Stromal cell of bone marrow (primary cell): ENCODE measurements at regions not wholly inside any gene's neighbourhood (a gene's known extent, or its start where the extent isn't known, plus 50 kb on each side); places are given as distances from the start of the nearest gene placed in this dataset.

Experiments
- DNase-seq: peaks from one replicate; pipeline ENCODE4 v3.0.0-alpha.2; 2012; ENCODE audit warnings: low read depth

DNA sequence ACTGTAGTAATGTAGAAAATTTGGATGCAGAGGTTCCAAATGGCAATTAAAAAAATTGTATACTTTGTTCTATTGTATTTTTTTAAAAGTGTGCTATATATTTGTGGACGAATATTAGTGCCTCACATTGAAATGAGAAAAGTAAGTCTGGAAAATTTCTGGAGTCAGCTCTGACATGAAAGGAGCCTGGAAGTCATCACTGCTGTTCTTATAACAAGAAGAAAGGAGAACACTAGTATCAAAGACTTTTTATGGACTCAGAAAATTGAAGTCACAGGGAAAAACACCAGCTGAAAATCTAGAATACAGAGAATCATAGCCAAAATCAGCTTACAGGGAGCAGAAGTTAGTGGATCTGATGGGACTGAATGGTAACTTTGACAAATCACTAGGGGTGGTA lies 1450.7 kb upstream of the SPRY2 start:
- no peak for DNase-seq

DNA sequence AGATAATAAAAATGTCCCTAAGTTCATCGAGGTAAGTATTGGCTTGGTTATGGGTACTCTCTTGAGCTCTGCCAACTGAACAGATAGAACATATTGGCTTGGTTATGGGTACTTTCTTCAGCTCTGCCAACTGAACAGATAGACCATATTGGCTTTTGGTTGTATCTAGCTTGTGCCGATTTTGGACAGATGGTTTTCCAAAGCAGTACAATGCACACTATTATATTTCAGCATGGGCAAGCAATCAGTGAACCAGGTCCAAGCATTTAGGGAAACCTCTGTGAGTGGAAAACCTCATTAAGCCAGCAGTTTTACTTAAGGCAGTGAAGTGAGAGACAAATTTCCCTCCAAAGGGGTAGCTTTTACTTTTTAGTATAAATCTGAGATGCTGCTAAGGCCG lies 1440.5 kb upstream of the SPRY2 start:
- DNase-seq = no peak

DNA sequence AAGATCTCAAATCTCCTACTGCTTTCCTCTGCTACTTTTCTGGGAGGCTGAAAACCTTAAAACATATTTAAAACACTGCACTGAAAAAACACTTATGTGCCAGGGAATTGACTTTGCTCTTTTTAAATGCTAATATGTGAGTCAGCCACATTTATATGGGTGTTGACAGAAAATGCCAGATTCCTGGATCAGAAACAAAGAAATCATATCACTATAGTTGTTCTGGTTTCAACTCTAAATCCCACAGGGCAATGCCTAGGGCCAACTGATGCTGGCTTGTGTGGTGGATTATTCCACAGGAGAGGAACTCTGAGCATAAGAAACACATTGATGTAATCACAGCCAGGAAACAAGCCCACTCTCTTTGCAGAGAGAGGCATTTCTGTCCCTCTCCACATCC lies 1439.0 kb upstream of the SPRY2 start:
- DNase-seq = no peak

DNA sequence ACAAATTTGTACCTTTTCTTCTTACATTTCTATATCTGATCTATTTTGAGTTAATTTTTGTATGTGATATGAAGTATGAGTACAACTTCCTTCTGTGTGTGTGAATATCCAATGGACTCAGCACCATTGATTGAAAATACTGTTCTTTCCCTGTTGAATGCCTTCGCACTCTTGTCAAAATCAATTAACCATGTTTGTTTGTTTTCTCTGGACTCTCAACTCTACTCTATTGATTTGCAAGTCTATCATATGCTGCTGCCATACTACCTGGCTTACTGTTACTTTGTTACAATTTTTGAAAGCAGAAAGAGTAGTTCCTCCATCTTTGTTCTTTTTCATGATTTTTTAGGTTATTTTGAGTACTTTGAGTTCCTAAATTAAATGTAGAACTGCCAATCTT lies 1437.4 kb upstream of the SPRY2 start:
- DNase-seq = no peak

DNA sequence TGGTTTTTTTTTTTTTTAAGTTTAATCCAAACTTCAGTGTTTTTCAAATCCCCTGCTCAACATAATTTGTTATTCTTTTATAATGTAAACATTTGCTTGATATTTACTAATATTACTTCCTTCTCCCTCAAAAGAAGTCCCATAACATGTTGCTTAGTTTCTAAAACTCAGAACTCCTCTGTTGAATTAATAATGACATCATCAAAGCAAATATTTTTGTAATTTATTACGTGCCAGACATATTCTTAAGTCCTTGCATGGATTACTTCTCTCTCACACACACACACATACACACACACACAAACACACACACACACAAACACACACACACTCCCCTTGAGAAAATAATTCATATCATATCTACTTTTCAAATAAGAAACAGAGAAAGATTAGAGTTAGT lies 1432.3 kb upstream of the SPRY2 start:
- no peak for DNase-seq

DNA sequence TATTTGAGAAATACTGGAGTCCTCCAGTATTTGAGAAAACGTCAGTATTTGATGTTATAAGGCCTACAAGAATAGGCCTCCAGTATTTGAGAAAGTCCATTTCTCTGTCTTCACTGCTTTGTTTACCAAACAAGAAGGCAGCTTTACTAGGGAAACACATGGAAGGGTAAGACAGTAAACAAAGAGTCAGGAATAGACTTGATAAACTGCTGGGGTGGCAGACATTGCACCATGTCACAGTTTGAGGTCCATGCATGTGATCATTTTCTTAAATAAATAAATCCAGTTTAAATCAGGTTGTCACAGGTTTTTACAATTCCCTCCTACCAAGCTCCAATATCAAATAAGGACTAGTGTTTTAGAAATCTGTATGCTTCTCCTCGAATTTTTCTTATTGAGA lies 1431.0 kb upstream of the SPRY2 start:
- DNase-seq = no peak

DNA sequence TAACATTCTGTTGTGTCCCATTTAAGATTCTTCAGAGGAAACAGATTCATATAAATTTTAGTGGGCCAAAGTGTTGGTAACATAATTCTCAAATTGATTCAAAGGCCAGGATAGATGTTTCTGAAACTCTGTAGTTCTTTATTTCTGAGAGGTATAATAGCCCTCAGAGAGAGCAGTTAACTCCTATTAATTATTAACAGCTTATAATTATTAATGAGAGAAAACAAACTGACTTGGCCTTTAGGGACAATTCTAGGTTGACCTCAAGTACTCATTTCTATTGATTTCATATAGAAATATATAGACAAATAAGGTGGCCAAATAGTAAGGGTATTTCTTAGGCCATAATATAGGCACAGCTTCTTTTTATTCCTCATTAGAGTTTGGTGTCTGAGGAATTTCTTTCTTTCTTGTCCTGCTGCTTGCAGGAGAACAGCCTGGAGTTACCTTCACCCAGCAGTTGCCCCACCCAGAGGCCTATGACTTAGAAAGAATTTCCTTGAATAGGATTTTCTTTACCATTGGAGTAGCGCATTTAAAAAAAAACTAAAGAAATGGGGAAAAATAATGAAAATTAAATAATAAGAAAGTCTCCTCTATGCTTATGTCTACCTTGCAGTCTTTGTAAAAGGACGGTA lies 1430.1 kb upstream of the SPRY2 start:
- no peak for DNase-seq

DNA sequence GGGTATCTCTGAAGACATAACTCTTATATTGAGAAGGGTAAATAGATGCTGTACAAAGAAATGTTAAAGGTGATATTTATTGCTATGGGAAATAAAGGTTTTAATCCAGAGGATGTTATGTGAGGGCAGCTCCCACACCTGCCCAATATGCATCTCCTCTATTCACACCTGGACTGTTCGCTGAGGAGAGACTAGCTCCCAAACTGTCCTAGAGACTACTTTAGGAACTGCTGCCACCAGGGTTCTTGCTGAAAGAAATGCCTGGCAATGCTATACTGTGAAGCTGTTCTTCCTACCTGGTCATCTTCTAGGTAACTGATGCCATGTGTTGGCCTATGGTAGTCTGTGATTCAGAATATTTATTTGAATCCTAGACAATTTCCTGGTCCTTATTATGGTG lies 1421.5 kb upstream of the SPRY2 start:
- no peak for DNase-seq

DNA sequence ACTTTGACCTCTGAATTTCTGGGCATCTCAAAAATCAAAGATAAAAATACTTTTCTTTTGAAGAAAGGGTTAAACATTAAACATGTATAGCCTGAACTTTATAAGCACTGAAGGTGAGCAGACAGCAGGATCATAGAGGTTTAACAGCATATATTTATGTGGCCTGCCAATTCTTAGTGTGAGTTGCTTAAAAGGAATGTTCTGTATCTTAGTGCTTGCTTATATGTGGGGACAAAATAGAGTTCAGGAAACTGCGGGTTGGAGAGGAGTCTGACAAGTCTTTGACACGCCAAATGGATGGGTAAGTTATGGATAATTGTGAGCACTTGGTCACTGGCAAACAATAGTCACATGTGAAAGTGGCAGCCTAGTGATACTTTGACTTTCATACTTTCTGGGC lies 1419.4 kb upstream of the SPRY2 start:
- no peak for DNase-seq

DNA sequence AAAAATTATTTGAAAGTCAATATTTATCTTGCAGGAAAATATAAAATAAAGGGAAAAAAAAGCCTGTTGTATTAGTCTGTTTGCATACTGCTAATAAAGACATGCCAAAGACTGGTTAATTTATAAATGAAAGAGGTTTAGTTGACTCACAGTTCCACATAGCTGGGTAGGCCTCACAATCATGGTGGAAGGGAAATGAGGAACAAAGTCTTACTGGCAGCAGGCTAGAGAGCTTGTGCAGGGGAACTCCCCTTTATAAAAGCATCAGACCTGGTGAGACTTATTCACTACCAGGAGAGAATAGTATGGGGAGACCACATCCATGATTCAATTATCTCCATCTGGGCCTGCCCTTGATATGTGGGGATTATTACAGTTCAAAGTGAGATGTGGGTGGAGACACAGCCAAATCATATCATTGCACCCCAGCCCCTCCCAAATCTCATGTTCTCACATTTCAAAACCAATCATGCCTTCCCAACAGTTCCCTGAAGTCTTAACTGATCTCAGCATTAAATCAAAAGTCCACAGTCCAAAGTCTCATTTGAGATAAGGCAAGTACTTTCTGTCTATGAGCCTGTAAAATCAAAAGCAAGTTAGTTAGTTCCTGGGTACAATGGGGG lies 1416.5 kb upstream of the SPRY2 start:
- no peak for DNase-seq

DNA sequence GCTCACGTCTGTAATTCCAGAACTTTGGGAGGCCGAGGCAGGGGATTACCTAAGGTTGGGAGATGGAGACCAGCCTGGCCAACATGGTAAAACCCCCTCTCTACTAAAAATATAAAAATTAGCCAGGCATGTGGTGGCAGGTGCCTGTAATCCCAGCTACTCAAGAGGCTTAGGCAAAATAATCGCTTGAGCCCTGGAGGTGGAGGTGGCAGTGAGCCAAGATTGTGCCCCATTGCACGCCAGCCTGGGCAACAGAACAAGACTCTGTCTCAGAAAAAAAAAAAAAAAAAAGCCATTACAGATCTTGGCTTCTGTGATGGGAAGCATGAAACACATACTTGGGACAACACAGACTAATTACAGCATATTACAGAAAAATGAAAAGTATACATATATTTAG lies 1404.5 kb upstream of the SPRY2 start:
- DNase-seq = no peak

DNA sequence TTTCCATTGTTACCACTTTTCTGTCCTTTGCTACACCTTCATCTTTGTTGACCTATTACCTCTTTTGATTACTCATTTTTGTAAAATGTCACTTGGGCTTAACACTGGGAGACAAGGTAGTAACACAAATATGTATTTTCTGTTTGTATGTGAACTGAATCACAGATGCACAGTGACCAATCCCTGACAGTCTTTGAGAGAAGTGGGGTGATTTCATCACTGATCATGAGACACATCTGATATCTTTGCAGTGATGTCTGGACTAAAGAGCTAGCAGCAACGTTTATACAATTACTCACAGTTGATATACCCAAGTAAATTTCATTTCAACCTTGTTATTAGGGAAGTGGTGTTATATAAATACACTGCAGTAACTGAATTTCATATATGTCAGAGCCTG lies 1397.4 kb upstream of the SPRY2 start:
- no peak for DNase-seq

DNA sequence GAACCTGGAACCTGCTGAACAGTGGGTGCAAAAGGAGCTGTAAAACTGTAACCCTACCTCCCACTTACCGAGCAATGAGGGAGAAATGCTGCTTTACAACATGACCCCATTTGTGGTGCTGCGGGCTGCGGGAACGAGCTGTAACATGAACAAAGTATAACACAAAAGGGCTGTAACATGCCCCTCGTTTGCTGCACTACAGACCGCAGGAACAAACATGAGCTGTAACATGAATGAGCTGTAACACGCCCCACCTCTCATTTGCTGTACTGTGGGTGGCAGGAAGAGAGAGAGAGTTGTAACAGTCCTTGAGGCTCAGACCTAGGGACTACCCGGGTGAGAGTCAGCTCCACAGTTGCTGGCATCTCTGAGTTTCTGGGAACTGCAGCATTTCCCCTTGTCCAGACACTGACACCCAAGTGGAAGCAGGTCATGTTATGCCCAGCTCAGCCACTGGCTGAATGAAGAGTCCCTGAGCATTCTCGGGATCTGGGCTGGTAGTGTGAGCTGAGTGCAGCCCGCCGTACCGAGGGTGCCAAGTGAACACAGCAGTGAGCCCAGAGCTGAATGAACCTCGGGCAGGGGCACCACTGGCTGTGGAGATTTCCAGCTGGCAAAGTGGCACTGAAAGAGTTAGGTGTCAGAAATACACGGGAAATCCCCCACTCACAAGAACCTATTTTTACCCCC lies 1385.3 kb upstream of the SPRY2 start:
- DNase-seq = no peak

DNA sequence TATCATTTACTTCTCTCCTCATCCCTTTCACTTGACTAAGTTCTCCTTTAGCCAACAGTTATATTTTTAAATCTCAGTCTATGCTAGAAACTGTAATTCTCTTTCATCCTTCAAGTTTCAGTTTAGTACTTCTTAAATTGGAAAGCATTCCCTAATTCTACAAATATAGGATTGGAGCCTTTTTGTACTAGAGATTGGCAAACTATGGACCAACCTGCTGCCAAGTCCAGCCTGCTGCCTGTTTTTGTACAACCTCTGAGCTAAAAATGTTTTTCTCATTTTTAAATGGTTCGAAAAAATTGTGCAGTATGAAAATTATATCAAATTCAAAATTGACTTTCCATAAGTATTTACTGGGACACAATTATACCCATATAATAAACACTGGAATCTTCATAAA lies 1381.5 kb upstream of the SPRY2 start:
- DNase-seq = no peak

DNA sequence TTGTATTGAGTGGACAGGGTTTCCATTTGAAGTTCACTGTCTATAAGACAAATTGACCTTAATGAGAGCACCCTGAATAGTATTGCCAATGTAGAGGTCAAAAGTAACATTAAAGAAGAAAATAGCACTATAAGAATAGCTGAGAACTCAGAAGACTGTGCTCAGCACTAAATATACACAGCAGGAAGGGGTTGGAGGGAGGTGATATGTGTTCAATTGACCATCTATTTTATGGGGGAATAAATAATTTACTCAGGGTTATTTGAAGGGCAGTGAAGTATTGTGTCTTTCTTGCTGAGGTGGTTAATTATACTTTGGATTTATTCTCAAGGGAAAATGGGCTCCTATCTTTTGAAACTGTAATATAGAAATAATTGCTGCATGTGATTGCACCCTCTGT lies 1380.5 kb upstream of the SPRY2 start:
- no peak for DNase-seq

DNA sequence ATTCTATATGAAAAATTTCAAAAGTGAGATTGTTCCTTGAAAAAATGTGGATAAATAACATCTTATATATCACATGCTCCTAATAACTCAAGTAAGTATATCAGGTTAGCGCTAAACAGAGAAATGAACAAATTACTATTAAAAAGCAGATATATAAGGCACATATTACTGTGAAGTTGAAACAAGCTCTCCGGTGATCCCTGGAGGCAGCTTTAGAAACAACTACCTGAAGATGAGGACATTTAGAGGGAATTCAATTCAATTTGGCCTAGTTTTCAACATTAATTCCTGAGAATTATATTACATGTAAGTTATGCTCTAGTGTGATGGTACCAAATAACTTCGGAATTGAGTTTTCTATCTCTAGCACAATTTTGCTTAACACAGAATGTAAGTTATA lies 1373.6 kb upstream of the SPRY2 start:
- no peak for DNase-seq

DNA sequence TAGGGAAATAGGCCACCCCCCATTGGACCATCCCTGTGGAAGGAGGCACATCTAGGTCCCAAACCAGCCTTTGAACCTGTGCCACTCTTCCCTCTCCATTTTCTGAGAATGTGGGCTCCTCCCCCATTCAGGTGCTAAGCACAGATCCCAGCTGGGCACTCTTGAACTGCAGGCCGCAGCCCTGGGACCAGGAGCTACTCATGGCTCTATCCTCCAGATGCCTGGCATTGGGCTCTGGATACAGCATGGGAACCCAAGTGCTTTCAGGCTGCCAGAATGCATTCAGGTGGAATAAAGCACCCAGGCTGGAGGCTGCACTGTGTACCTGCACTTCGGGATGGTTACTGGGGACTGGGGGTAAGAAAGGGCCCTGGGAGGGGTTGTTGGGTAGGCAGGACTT lies 1372.3 kb upstream of the SPRY2 start:
- no peak for DNase-seq

DNA sequence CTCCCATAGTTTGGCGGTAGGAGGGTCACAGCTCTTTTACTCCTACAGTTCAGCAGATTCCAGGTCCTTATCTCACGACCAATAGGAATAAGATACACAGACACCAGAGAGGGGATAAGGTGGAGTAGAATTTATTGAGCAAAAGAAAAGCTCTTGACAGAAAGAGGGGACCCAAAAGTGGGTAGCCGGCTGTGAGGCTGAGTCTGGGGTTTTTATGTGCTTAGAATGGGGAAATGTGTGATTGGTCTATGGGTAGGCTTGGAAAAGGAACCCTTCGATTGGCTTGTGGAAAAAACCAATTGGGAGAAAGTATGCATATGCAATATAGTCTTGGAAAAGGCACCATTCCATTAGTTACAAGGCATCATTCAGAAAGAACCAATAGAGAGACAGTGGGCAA lies 1356.9 kb upstream of the SPRY2 start:
- no peak for DNase-seq

DNA sequence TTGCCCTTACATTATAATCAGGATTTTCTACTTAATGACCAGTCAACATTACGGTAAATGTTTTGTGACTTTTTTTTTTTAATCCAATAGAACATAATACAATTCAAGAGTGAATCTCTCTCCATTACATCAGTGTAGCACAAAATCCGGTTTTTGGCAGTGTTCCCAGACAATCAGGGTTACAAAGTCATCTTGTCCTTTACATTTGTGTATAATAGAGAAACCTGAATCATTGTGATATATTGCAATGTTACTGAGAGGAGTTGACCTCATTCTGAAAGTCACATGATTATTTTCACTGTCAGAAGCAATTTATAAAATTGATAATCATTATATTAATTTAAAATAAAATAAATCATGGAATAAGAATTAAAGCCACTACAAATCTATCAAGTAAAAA lies 1346.0 kb upstream of the SPRY2 start:
- no peak for DNase-seq

DNA sequence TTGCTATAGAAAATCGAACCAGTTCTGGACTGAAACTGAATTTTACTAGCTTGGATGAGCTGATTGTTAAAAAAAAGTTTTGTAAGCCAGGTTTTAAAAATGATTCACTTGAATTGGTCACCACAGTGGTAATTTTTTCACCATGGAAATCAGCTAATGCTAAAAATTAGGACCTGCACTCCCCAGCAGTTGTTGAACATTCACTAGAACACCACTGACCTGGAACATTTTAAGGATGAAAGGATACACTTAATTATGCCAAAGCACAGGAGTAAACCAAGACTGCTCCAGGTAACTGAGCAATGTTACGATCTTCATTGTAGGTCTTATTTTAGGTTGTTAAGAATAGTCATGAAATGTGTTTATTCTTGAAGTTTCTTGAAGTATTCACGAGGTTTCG lies 1342.6 kb upstream of the SPRY2 start:
- no peak for DNase-seq

DNA sequence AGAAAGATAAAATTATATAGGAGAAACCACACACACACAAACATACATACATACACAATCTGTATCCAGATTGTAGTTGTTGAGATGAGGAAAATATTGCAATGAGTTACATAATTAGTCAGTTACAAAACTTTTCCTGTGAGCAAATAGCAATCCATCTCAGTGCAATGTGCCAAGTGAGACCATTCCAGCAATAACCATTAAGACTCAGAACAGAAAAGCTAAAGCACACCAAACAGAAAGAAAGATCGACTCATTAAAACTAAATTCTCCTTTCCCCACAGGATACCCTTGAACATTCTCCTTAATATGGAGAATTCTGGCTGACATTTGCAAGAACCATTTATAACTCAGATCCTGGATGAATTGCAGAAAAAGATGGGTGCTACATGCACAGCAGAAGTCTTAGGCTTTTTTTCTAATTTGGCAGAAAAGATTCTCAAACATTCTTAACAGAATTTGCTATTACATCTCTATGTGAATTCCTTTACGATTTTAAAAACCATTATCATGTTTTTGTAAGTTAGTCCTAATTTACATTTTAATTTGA lies 1341.2 kb upstream of the SPRY2 start:
- no peak for DNase-seq

DNA sequence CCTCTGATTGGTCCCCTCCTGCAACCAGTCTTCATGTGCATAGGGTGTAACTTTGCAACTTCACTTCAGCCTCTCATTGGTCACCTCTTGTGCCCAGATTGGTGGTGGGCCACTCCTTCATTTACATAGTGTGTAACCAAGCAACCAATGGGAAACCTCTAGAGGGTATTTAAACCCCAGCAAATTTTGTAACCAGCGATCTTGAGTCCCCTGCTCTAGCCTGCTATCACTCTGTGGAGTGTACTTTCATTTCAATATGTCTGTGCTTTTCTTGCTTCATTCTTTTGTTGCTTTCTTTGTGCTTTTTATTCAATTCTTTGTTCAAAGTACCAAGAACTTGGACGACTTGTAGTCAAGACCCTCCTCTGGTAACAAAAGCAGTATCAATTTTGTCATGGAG lies 1336.9 kb upstream of the SPRY2 start:
- no peak for DNase-seq

DNA sequence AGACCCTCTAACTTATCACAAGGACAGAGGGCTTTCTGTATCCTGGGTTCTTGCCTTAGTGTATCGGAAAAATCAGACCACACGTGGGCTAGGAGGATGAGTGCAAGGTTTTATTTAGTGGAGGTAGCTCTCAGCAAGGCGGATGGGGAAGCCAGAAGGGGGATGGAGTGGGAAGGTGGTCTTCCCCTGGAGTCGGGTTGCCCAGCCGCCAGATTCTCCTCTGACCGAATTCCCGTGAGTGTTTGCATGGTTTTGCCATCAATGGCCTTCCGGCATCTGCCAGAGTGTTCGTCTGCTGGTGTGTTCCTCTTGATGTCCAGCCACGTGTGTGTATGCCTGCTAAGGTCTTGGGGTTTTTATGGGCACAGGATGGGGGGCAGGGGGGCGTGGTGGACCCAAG lies 1335.1 kb upstream of the SPRY2 start:
- DNase-seq = no peak

DNA sequence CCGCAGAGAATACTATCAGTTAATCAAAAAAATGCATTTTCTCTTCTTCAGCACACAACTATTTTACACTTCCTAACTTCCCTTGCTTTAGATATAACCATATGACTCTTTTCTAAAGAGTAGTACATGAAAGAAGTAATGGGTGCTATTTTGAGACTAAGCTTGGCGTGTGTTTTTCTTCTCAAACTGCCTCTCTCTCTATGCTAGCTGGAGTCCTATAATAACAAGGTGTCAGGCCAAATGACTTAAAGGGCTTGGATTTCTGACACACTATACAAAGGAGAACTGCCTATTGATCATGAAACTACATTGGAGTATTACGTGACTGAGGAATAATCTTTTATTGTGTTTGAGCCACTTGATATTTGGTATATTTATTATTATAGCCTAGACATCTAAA lies 1330.1 kb upstream of the SPRY2 start:
- no peak for DNase-seq
